ENCODE measurements at regions not wholly inside any gene's neighbourhood (a gene's known extent, or its start where the extent isn't known, plus 50 kb on each side); places are given as distances from the start of the nearest gene placed in this dataset.

DNA sequence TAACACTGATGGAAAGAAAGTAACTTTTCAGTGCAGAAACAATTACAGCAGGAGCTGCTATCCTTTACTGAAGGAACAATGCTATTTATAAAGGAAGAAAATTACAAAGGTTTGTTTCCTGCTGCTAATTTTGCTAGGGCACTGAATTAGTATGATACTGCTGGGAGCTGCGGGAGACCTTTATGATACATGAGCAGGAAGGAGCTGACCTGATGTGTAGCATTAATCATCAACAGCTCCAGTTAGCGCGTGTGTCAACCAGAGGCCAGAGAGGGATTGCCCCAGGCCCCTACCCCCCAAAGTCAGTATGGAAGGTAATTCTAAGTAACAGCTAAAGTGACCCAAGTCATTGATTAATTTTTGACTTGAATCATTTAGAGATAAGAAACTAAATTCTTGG is 728.9 kb downstream of the PCDH18 start:
- Histone ChIP-seq H3K27me3 (ENCODE audit: low read depth) (no peaks in the 10 kb centered on the region), H3K9me3 (replicated peaks) (peaks cover 11% of the 10 kb centered on the region), H3K4me3 (no peak overlapping the region), H3K36me3 (no peaks in the 10 kb centered on the region), H3K4me1 (no peaks in the 10 kb centered on the region), H3K27ac (replicated peaks) (no peak overlapping the region)
- no peak for DNase-seq
- intact Hi-C loops (cut with micrococcal nuclease) = no loop called here
- TF ChIP-seq, protein P1, sequence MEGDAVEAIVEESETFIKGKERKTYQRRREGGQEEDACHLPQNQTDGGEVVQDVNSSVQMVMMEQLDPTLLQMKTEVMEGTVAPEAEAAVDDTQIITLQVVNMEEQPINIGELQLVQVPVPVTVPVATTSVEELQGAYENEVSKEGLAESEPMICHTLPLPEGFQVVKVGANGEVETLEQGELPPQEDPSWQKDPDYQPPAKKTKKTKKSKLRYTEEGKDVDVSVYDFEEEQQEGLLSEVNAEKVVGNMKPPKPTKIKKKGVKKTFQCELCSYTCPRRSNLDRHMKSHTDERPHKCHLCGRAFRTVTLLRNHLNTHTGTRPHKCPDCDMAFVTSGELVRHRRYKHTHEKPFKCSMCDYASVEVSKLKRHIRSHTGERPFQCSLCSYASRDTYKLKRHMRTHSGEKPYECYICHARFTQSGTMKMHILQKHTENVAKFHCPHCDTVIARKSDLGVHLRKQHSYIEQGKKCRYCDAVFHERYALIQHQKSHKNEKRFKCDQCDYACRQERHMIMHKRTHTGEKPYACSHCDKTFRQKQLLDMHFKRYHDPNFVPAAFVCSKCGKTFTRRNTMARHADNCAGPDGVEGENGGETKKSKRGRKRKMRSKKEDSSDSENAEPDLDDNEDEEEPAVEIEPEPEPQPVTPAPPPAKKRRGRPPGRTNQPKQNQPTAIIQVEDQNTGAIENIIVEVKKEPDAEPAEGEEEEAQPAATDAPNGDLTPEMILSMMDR (IDR thresholded peaks at IDR 0.05; ENCODE audit: borderline replicate concordance) = no peak

DNA sequence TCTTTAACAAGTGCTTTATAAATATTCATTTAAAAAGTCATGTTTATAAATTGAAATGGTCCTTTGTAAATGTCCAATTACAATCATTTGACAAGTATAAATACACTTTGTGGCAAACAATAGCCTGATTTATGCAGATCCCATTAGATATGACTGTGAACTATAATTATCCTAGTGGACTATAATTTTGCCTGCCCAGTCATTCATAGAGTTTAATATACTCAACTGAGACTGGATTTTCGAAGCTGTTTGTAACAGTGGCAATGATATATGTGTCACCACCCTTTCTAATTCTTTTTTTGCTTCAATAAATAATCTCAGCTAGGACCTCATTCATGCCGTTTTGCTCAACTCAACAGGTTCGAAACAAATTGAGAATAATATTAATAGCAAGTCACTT is 732.0 kb downstream of the PCDH18 start:
- no peak for DNase-seq
- Histone ChIP-seq H3K27ac (replicated peaks) (no peak overlapping the region), H3K36me3 (no peaks in the 10 kb centered on the region), H3K4me3 (no peak overlapping the region), H3K4me1 (no peaks in the 10 kb centered on the region), H3K27me3 (ENCODE audit: low read depth) (no peaks in the 10 kb centered on the region), H3K9me3 (replicated peaks) (no peaks in the 10 kb centered on the region)
- intact Hi-C loops (cut with micrococcal nuclease) = no loop called here
- TF ChIP-seq, protein P1 (IDR thresholded peaks at IDR 0.05; ENCODE audit: borderline replicate concordance) = no peak

DNA sequence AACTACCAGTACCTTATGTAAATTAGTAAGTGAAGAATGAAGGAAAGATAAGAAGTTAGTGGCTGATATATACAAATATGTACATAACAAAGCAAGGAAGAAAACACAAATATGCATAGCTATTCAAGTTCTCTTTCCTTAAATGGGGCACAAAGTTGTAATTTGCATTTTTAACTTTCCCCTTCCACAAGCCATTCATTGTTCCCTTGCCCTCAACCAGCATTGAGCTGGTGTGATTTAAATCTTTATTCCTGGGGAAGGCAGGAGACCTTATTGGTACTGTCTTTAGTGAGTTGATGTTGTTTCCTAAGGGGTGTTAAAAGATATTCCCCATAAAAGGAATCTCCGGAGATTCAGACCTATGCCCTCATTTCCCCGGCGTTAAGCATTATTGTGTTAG is 735.3 kb downstream of the PCDH18 start:
- Histone ChIP-seq H3K4me3 (no peak overlapping the region), H3K4me1 (no peaks in the 10 kb centered on the region), H3K9me3 (replicated peaks) (no peaks in the 10 kb centered on the region), H3K36me3 (no peaks in the 10 kb centered on the region), H3K27me3 (ENCODE audit: low read depth) (no peaks in the 10 kb centered on the region), H3K27ac (replicated peaks) (no peak overlapping the region)
- DNase-seq = no peak
- TF ChIP-seq, protein P1 (IDR thresholded peaks at IDR 0.05; ENCODE audit: borderline replicate concordance) = no peak
- intact Hi-C loops (cut with micrococcal nuclease) = no loop called here

DNA sequence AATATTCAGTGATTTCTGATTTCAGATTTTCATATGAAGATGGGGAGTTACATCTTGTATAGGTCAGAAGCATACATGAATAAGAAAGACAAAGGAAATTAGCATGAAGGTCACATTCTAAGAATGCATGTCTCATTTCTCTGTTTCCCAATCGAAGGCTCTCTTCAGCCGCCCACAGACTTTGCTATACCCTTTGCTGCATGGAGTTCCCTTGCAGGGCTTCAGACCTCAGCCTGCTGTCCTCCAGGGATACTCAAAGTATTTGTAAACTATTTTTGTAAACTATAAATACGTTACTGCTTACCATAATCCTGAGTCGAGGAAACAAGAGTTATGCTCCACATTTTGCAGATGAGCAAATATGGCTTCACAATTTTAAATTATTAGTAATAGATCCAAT is 738.4 kb downstream of the PCDH18 start:
- DNase-seq = no peak
- Histone ChIP-seq H3K27ac (replicated peaks) (no peak overlapping the region), H3K9me3 (replicated peaks) (no peaks in the 10 kb centered on the region), H3K4me3 (no peak overlapping the region), H3K27me3 (ENCODE audit: low read depth) (no peaks in the 10 kb centered on the region), H3K4me1 (no peaks in the 10 kb centered on the region), H3K36me3 (no peaks in the 10 kb centered on the region)
- intact Hi-C loops (cut with micrococcal nuclease) = no loop called here
- TF ChIP-seq, protein P1 (IDR thresholded peaks at IDR 0.05; ENCODE audit: borderline replicate concordance) = no peak

DNA sequence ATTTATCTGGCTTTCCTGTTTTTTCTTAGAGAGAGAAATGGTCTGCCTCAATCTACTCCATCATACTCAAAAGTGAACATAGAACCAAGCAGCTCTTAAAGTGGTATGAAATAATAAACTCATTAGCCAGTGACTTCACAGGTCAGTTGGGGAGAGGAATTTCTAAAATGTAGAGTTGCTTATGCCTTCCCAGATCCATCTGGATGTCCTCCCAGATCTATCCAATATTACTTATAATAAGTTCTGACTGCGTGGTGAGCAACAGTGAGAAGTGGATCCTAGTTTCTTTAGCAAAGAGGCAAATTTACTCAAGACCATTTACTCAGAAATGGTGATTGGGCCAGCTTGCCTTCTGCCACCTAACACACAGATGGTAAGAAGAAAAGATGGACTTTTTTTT is 748.0 kb downstream of the PCDH18 start:
- Histone ChIP-seq H3K4me3 (no peak overlapping the region), H3K36me3 (no peaks in the 10 kb centered on the region), H3K4me1 (no peaks in the 10 kb centered on the region), H3K9me3 (replicated peaks) (no peaks in the 10 kb centered on the region), H3K27me3 (ENCODE audit: low read depth) (no peaks in the 10 kb centered on the region), H3K27ac (replicated peaks) (no peak overlapping the region)
- TF ChIP-seq, protein P1 (IDR thresholded peaks at IDR 0.05; ENCODE audit: borderline replicate concordance) = no peak
- DNase-seq = no peak
- intact Hi-C loops (cut with micrococcal nuclease) = no loop called here

DNA sequence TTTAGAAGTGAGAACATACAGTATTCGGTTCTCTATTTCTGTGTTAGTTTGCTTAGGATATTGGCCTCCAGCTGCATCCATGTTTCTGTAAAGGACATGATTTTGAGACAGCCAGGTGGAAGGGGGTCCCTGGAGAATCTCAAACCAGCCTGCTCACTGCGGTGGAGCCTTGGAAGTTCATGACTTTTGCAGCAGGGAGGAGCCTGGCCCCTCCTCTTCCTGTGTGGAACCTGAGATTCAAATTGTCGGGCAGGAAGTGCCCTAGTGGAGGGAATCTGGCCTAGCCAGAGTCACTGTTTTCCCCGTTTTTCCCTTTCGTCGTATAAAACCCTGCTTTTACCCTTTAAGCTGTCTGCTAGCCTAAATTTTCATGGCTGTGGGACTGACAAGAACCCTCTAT is 762.6 kb downstream of the PCDH18 start:
- no peak for DNase-seq
- intact Hi-C loops (cut with micrococcal nuclease) = no loop called here
- Histone ChIP-seq H3K4me1 (no peaks in the 10 kb centered on the region), H3K9me3 (replicated peaks) (peaks cover 3% of the 10 kb centered on the region), H3K27ac (replicated peaks) (no peak overlapping the region), H3K4me3 (no peak overlapping the region), H3K27me3 (ENCODE audit: low read depth) (no peaks in the 10 kb centered on the region), H3K36me3 (no peaks in the 10 kb centered on the region)
- TF ChIP-seq, protein P1 (IDR thresholded peaks at IDR 0.05; ENCODE audit: borderline replicate concordance) = no peak
